ENCODE measurements at regions not wholly inside any gene's neighbourhood (a gene's known extent, or its start where the extent isn't known, plus 50 kb on each side); places are given as distances from the start of the nearest gene placed in this dataset.

- no peaks in the 10 kb centered on the region for H3K36me3 ChIP-seq (ENCODE audit: insufficient read depth in 1 of 2, low read depth in 1 of 2)
- intact Hi-C loops (cut with DNase I): no loop called here
- WGBS, 3 donors: 70 to 79% (median 72%) methylated on average over 6 of the region's 6 CpGs
- H3K4me3 ChIP-seq: no peak overlapping the region
- DNase-seq: no peak
- H3K9me3 ChIP-seq: no peaks in the 10 kb centered on the region
- TF ChIP-seq CTCF (IDR thresholded peaks at IDR 0.05): no peak
- no peaks in the 10 kb centered on the region for H3K4me1 ChIP-seq
- no peak overlapping the region for H3K27ac ChIP-seq
- H3K27me3 ChIP-seq (ENCODE audit: insufficient read depth in 3 of 3, low read length in 2 of 3): no peaks in the 10 kb centered on the region
- ATAC-seq: no peak
These were observed 563.8 kb downstream of the TLR4 start for GRCh38 chr9:118268046-118268445.

GRCh38 chr9:118269623-118270022 is 565.4 kb downstream of the TLR4 start:
- Histone ChIP-seq H3K36me3 (ENCODE audit: insufficient read depth in 1 of 2, low read depth in 1 of 2) (no peaks in the 10 kb centered on the region), H3K4me1 (no peaks in the 10 kb centered on the region), H3K9me3 (no peaks in the 10 kb centered on the region), H3K27me3 (ENCODE audit: insufficient read depth in 3 of 3, low read length in 2 of 3) (no peaks in the 10 kb centered on the region), H3K4me3 (no peak overlapping the region), H3K27ac (no peak overlapping the region)
- ATAC-seq: no peak
- intact Hi-C loops (cut with DNase I): no loop called here
- TF ChIP-seq CTCF (IDR thresholded peaks at IDR 0.05): no peak
- no peak for DNase-seq
- WGBS, 3 donors: 57 to 65% (median 62%) methylated on average over 3 of the region's 3 CpGs

- WGBS, 3 donors: 55 to 68% (median 57%) methylated on average over 3 of the region's 3 CpGs
- Histone ChIP-seq H3K27me3 (ENCODE audit: insufficient read depth in 3 of 3, low read length in 2 of 3) (no peaks in the 10 kb centered on the region), H3K9me3 (no peaks in the 10 kb centered on the region), H3K4me3 (no peak overlapping the region), H3K4me1 (no peaks in the 10 kb centered on the region), H3K36me3 (ENCODE audit: insufficient read depth in 1 of 2, low read depth in 1 of 2) (no peaks in the 10 kb centered on the region), H3K27ac (no peak overlapping the region)
- intact Hi-C loops (cut with DNase I): no loop called here
- ATAC-seq: no peak
- no peak for DNase-seq
- no peak for TF ChIP-seq CTCF (IDR thresholded peaks at IDR 0.05)
These were observed 567.1 kb downstream of the TLR4 start for GRCh38 chr9:118271331-118271730.

GRCh38 chr9:118271936-118272335 is 567.7 kb downstream of the TLR4 start:
- ATAC-seq (no peak), DNase-seq (no peak)
- Histone ChIP-seq H3K27me3 (ENCODE audit: insufficient read depth in 3 of 3, low read length in 2 of 3) (no peaks in the 10 kb centered on the region), H3K36me3 (ENCODE audit: insufficient read depth in 1 of 2, low read depth in 1 of 2) (no peaks in the 10 kb centered on the region), H3K4me3 (no peak overlapping the region), H3K4me1 (no peaks in the 10 kb centered on the region), H3K9me3 (no peaks in the 10 kb centered on the region), H3K27ac (no peak overlapping the region)
- TF ChIP-seq CTCF (IDR thresholded peaks at IDR 0.05): no peak
- intact Hi-C loops (cut with DNase I): no loop called here
- 80 to 87% (median 83%) methylated on average over 1 of the region's 1 CpG for WGBS, 3 donors

GRCh38 chr9:118273048-118273447 is 568.8 kb downstream of the TLR4 start:
- TF ChIP-seq CTCF (IDR thresholded peaks at IDR 0.05): no peak
- no peaks in the 10 kb centered on the region for H3K9me3 ChIP-seq
- ATAC-seq (no peak), DNase-seq (no peak)
- H3K36me3 ChIP-seq (ENCODE audit: insufficient read depth in 1 of 2, low read depth in 1 of 2): no peaks in the 10 kb centered on the region
- no peak overlapping the region for H3K4me3 ChIP-seq
- H3K4me1 ChIP-seq: no peaks in the 10 kb centered on the region
- H3K27me3 ChIP-seq (ENCODE audit: insufficient read depth in 3 of 3, low read length in 2 of 3): no peaks in the 10 kb centered on the region
- intact Hi-C loops (cut with DNase I): no loop called here
- no peak overlapping the region for H3K27ac ChIP-seq

Measured in psoas muscle (tissue), 7 donors.